Right lobe of liver (tissue), 6 donors: ENCODE measurements at regions not wholly inside any gene's neighbourhood (a gene's known extent, or its start where the extent isn't known, plus 50 kb on each side); places are given as distances from the start of the nearest gene placed in this dataset.

Source experiments
- ATAC-seq, 4 donors: fragments of 200-7000 bp; cut with Tn5 transposase; one replicate each; pipeline ENCODE4 v1.9.1; 2020; ENCODE audit warnings: mild to moderate bottlenecking in 4 of 4, moderate library complexity in 4 of 4
- DNase-seq, 3 donors: peaks; one replicate each; pipeline ENCODE4 v3.0.0-alpha.2; 2020
- H3K27ac ChIP-seq, 3 donors: fragments of 200-600 bp; one replicate each; pipeline ENCODE4 v1.8.0; 2022
- H3K27me3 ChIP-seq, 2 donors: fragments of 200-600 bp; one replicate each; pipeline ENCODE4 v1.8.0; 2022
- H3K36me3 ChIP-seq, 4 donors: fragments of 200-600 bp; sonication (generic) in 1 of 4; one replicate each; pipeline versions ENCODE4 v1.5.1 to v1.8.0; 2017 to 2022; ENCODE audit warnings: control low read depth in 1 of 4
- H3K4me1 ChIP-seq, 4 donors: fragments of 200-600 bp; sonication (generic) in 1 of 4; one replicate each; pipeline versions ENCODE4 v1.5.1 to v1.8.0; 2017 to 2022; ENCODE audit warnings: control low read depth in 1 of 4
- H3K4me3 ChIP-seq, 3 donors: fragments of 200-600 bp; one replicate each; pipeline ENCODE4 v1.8.0; 2022
- H3K9me3 ChIP-seq, 4 donors: fragments of 200-600 bp; sonication (generic) in 1 of 4; one replicate each; pipeline versions ENCODE4 v1.5.1 to v1.8.0; 2017 to 2022; ENCODE audit warnings: control low read depth in 1 of 4
- CTCF ChIP-seq, 4 donors: fragments of 200-600 bp in 3 of 4; fragments of 450-650 bp in 1 of 4; IDR thresholded peaks; one replicate each; pipeline versions ENCODE4 v1.5.1 to v1.8.0; 2016 to 2022; ENCODE audit warnings: antibody characterized with exemption in 4 of 4, mild to moderate bottlenecking in 2 of 4
- POLR2A ChIP-seq: fragments of 450-650 bp; IDR thresholded peaks from one replicate; pipeline ENCODE4 v1.6.1; 2017; ENCODE audit warnings: antibody characterized with exemption, mild to moderate bottlenecking
- whole genome bisulfite sequencing: methylation state at CpG from one replicate; pipeline ENCODE4 v1.1.6; 2018; ENCODE audit warnings: low coverage, low lambda C conversion rate; ENCODE audit not compliant: insufficient coverage; ENCODE audit errors: missing lambda C conversion rate; 5-methylcytosine and 5-hydroxymethylcytosine counted together
- intact Hi-C, 2 donors: fragments of 100-400 bp; cut with DNase I; formaldehyde crosslinking; loops; one replicate each; pipeline versions ENCODE4 v1.11.2 to v1.14.1; 2022
- donor health status: DM: no; HTN: yes; CAD: no.
- donor health status: DM: no; HTN: no; CAD: no.
- donor health status: DM: no; HTN: no; CAD: no.
- donor health status: DM: no; HTN: yes; CAD: no.
- donor health status: DM: no; HTN: yes; CAD: no.

GRCh38 chr4:163591614-163592020 is 97.1 kb downstream of the TMA16 start:
- DNase-seq: no peak
- Histone ChIP-seq H3K4me3 (no peak overlapping the region), H3K4me1 (no peaks in the 10 kb centered on the region), H3K27ac (no peak overlapping the region), H3K36me3 (no peaks in the 10 kb centered on the region), H3K27me3 (no peaks in the 10 kb centered on the region), H3K9me3 (no peaks in the 10 kb centered on the region)
- intact Hi-C loops: no loop called here
- TF ChIP-seq POLR2A: no peak
- TF ChIP-seq CTCF (IDR thresholded peaks at IDR 0.05): no peak
- WGBS: 43% methylated on average over 1 of the region's 1 CpG
- peak in 2 of 4 donors; percentile 32 to 63 for ATAC-seq

- WGBS: 11% methylated on average over 2 of the region's 2 CpGs
- DNase-seq (no peak), ATAC-seq (no peak)
- no peak overlapping the region for H3K27ac ChIP-seq
- H3K4me1 ChIP-seq: no peaks in the 10 kb centered on the region
- intact Hi-C loops: no loop called here
- H3K36me3 ChIP-seq: no peaks in the 10 kb centered on the region
- TF ChIP-seq POLR2A (no peak), CTCF (IDR thresholded peaks at IDR 0.05) (no peak)
- no peaks in the 10 kb centered on the region for H3K9me3 ChIP-seq
- no peak overlapping the region for H3K4me3 ChIP-seq
- H3K27me3 ChIP-seq: no peaks in the 10 kb centered on the region
Measured at GRCh38 chr4:163592212-163592611, 97.7 kb downstream of the TMA16 start.

- DNase-seq: no peak
- no peaks in the 10 kb centered on the region for H3K9me3 ChIP-seq
- TF ChIP-seq CTCF (IDR thresholded peaks at IDR 0.05) (no peak), POLR2A (no peak)
- intact Hi-C loops: no loop called here
- H3K27ac ChIP-seq: no peak overlapping the region
- H3K27me3 ChIP-seq: no peaks in the 10 kb centered on the region
- ATAC-seq: peak in 2 of 4 donors; percentile 30 to 47
- H3K36me3 ChIP-seq: no peaks in the 10 kb centered on the region
- no peak overlapping the region for H3K4me3 ChIP-seq
- no peaks in the 10 kb centered on the region for H3K4me1 ChIP-seq
Measured at GRCh38 chr4:163595580-163595979, 101.1 kb downstream of the TMA16 start.

GRCh38 chr4:163598028-163598427 is 103.5 kb downstream of the TMA16 start:
- H3K27me3 ChIP-seq: no peaks in the 10 kb centered on the region
- no peaks in the 10 kb centered on the region for H3K9me3 ChIP-seq
- H3K4me3 ChIP-seq: no peak overlapping the region
- DNase-seq (no peak), ATAC-seq (no peak)
- H3K27ac ChIP-seq: no peak overlapping the region
- intact Hi-C loops: no loop called here
- no peaks in the 10 kb centered on the region for H3K4me1 ChIP-seq
- TF ChIP-seq CTCF (IDR thresholded peaks at IDR 0.05) (no peak), POLR2A (no peak)
- no peaks in the 10 kb centered on the region for H3K36me3 ChIP-seq
- 44% methylated on average over 4 of the region's 4 CpGs for WGBS

GRCh38 chr4:163598489-163598888 is 104.0 kb downstream of the TMA16 start:
- H3K27me3 ChIP-seq: no peaks in the 10 kb centered on the region
- DNase-seq (no peak), ATAC-seq (no peak)
- no peaks in the 10 kb centered on the region for H3K36me3 ChIP-seq
- 56% methylated on average over 2 of the region's 2 CpGs for WGBS
- H3K4me3 ChIP-seq: no peak overlapping the region
- TF ChIP-seq POLR2A: no peak
- TF ChIP-seq CTCF (IDR thresholded peaks at IDR 0.05): no peak
- intact Hi-C loops: no loop called here
- H3K9me3 ChIP-seq: no peaks in the 10 kb centered on the region
- H3K27ac ChIP-seq: no peak overlapping the region
- H3K4me1 ChIP-seq: no peaks in the 10 kb centered on the region
